Esophagus squamous epithelium (tissue), 4 donors: ENCODE measurements at regions not wholly inside any gene's neighbourhood (a gene's known extent, or its start where the extent isn't known, plus 50 kb on each side); places are given as distances from the start of the nearest gene placed in this dataset.

Source experiments
- CTCF ChIP-seq, 6 experiments: fragments of 450-650 bp in 4 of 6; fragments of 200-600 bp in 2 of 6; sonication (generic) in 2 of 6; IDR thresholded peaks; one replicate each; pipeline ENCODE4 v1.5.1; 2016 to 2019; ENCODE audit warnings: antibody characterized with exemption in 6 of 6, mild to moderate bottlenecking in 4 of 6, moderate library complexity in 4 of 6
- POLR2A ChIP-seq, 4 donors: fragments of 450-650 bp; IDR thresholded peaks; one replicate each; pipeline ENCODE4 v1.6.1; 2017; ENCODE audit warnings: antibody characterized with exemption in 4 of 4, mild to moderate bottlenecking in 4 of 4, moderate library complexity in 3 of 4

GRCh38 chr6:97456070-97456469 lies 173.1 kb upstream of the MMS22L start:
- no peak for TF ChIP-seq POLR2A (IDR thresholded peaks at IDR 0.05)
- TF ChIP-seq CTCF (IDR thresholded peaks at IDR 0.05) = no peak
